K562 (cell line): ENCODE measurements at regions not wholly inside any gene's neighbourhood (a gene's known extent, or its start where the extent isn't known, plus 50 kb on each side); places are given as distances from the start of the nearest gene placed in this dataset.

Experiments
- ATAC-seq: fragments of 200-7000 bp; cut with Tn5 transposase; 3 replicates; pipeline ENCODE4 v1.9.1; 2020; ENCODE audit warnings: moderate library complexity
- BruUV-seq: library from RNA; stranded (reverse); fragments of 400-500 nt; replicated peaks from 2 replicates; lab custom pipeline; 2021; lab: Mats Ljungman, UMichigan
- CTCF ChIA-PET: fragments of 300-600 bp; formaldehyde crosslinking; extraction: SDS; loops from one replicate; lab custom pipeline; 2021; ENCODE audit warnings: low intra/inter-chr PET ratio; lab: Yijun Ruan, JAX
- POLR2A ChIA-PET: fragments of 300-600, 350-650 bp; sonication (Branson Sonifier 250); formaldehyde crosslinking; extraction: SDS; loops from one replicate; lab custom pipeline; 2021; ENCODE audit warnings: antibody characterized with exemption, inconsistent platforms; lab: Yijun Ruan, JAX
- DNase-seq, 4 experiments: peaks; one replicate each; pipeline versions ENCODE4 v3.0.0 to v3.0.0-alpha.2; 2011 to 2018; ENCODE audit warnings: low spot score in 3 of 4, mixed read lengths in 3 of 4; ENCODE audit errors: extremely low read depth in 1 of 4
- FAIRE-seq: peaks from 2 replicates; lab custom pipeline; 2011; peaks lifted over from hg19 to GRCh38; lab: Jason Lieb, UNC
- H2AFZ ChIP-seq: 2 replicates; pipeline ENCODE4 v1.6.0; 2011; ENCODE audit warnings: low read depth, low read length, control low read depth, inconsistent platforms
- H3K27ac ChIP-seq: fragments of 200-600 bp; 3 replicates; pipeline ENCODE4 v1.8.0; 2011; ENCODE audit warnings: low read depth, mild to moderate bottlenecking, control low read depth, inconsistent platforms, low read length, moderate library complexity, mixed read lengths; ENCODE audit errors: extremely low read depth
- H3K27me3 ChIP-seq, 2 experiments: fragments of 300-600 bp in 1 of 2; 2 replicates in 1 of 2; 3 replicates in 1 of 2; pipeline versions ENCODE4 v1.6.0 to v1.8.0; 2011; ENCODE audit warnings: inconsistent platforms in 2 of 2, low read length in 2 of 2, mild to moderate bottlenecking in 1 of 2, mixed read lengths in 1 of 2, moderate library complexity in 1 of 2; ENCODE audit not compliant: control insufficient read depth in 2 of 2, insufficient read depth in 2 of 2
- H3K36me3 ChIP-seq: fragments of 300-600 bp; 3 replicates; pipeline ENCODE4 v1.8.0; 2011; ENCODE audit warnings: mild to moderate bottlenecking, low read length, inconsistent platforms; ENCODE audit not compliant: control insufficient read depth, insufficient read depth
- H3K4me1 ChIP-seq, 2 experiments: fragments of 200-600 bp in 1 of 2; replicated peaks in 1 of 2; 2 replicates in 1 of 2; 3 replicates in 1 of 2; pipeline versions ENCODE4 v1.5.1 to v1.8.0; 2011; ENCODE audit warnings: inconsistent platforms in 2 of 2, low read length in 2 of 2, mild to moderate bottlenecking in 1 of 2, mixed read lengths in 1 of 2, moderate library complexity in 1 of 2; ENCODE audit not compliant: control insufficient read depth in 2 of 2, insufficient read depth in 2 of 2
- H3K4me2 ChIP-seq: 2 replicates; pipeline ENCODE4 v1.6.1; 2011; ENCODE audit warnings: low read length, control low read depth, inconsistent platforms, mixed read lengths; ENCODE audit not compliant: insufficient read depth
- H3K4me3 ChIP-seq: fragments of 200-600 bp; sonication (generic), shearing (Covaris generic); 2 replicates; pipeline ENCODE4 v1.5.1; 2016; ENCODE audit warnings: control low read depth, inconsistent platforms
- H3K79me2 ChIP-seq: fragments of 200-600 bp; 3 replicates; pipeline ENCODE4 v1.8.0; 2011; ENCODE audit warnings: low read length, inconsistent platforms; ENCODE audit not compliant: control insufficient read depth, insufficient read depth
- H3K9ac ChIP-seq, 2 experiments: 2 replicates each; pipeline versions ENCODE4 v1.6.0 to v1.6.1; 2011; ENCODE audit warnings: low read depth in 2 of 2, low read length in 2 of 2, control low read depth in 1 of 2, inconsistent platforms in 1 of 2, mild to moderate bottlenecking in 1 of 2, mixed read lengths in 1 of 2; ENCODE audit not compliant: insufficient read depth in 1 of 2
- H3K9me1 ChIP-seq: one replicate; pipeline ENCODE4 v1.6.0; 2011; ENCODE audit warnings: inconsistent platforms, mild to moderate bottlenecking, low read length, moderate library complexity; ENCODE audit not compliant: control insufficient read depth, insufficient read depth
- H3K9me3 ChIP-seq: replicated peaks from 2 replicates; pipeline ENCODE4 v1.5.1; 2011; ENCODE audit warnings: low read depth, low read length, inconsistent platforms; ENCODE audit not compliant: control insufficient read depth, insufficient read depth
- H4K20me1 ChIP-seq: replicated peaks from 2 replicates; pipeline ENCODE4 v1.6.1; 2011; ENCODE audit warnings: low read length, inconsistent platforms, mixed read lengths; ENCODE audit not compliant: control insufficient read depth, insufficient read depth
- ASH1L ChIP-seq: fragments of 450-650 bp; IDR thresholded peaks from 2 replicates; pipeline ENCODE4 v1.6.1; 2018; ENCODE audit warnings: borderline replicate concordance, mild to moderate bottlenecking, low read depth; ENCODE audit not compliant: partially characterized antibody
- BHLHE40 ChIP-seq: IDR thresholded peaks from 2 replicates; pipeline ENCODE4 v1.6.1; 2011; ENCODE audit warnings: low read length, improper control_type of control experiment
- BRD9 ChIP-seq: fragments of 450-650 bp; IDR thresholded peaks from 2 replicates; pipeline ENCODE4 v1.6.1; 2018; ENCODE audit warnings: low read depth; ENCODE audit not compliant: partially characterized antibody
- HINFP ChIP-seq: fragments of 450-650 bp; conservative IDR thresholded peaks from 2 replicates; pipeline ENCODE4 v1.6.1; 2016; ENCODE audit warnings: missing genetic modification characterization, low read depth, mild to moderate bottlenecking, control low read depth, missing compliant biosample characterization
- ID3 ChIP-seq, 2 experiments: fragments of 250-450 bp in 1 of 2; fragments of 450-650 bp in 1 of 2; sonication (Bioruptor Pico) in 1 of 2; IDR thresholded peaks; 2 replicates each; pipeline versions ENCODE4 v1.6.1 to v1.8.0; 2016 to 2021; ENCODE audit warnings: mild to moderate bottlenecking in 2 of 2, moderate library complexity in 2 of 2, missing compliant biosample characterization in 1 of 2, missing genetic modification characterization in 1 of 2
- NFIC ChIP-seq: fragments of 450-650 bp; IDR thresholded peaks from 2 replicates; pipeline ENCODE4 v1.6.1; 2017; ENCODE audit warnings: mild to moderate bottlenecking, inconsistent platforms
- SLC30A9 ChIP-seq: fragments of 250-450 bp; sonication (Bioruptor Pico); IDR thresholded peaks from 2 replicates; pipeline ENCODE4 v1.8.0; 2022; ENCODE audit warnings: mild to moderate bottlenecking, moderate library complexity
- TAF9B ChIP-seq: fragments of 450-650 bp; IDR thresholded peaks from 2 replicates; pipeline ENCODE4 v1.6.1; 2018; ENCODE audit warnings: mild to moderate bottlenecking; ENCODE audit not compliant: partially characterized antibody
- THRA ChIP-seq: fragments of 450-650 bp; IDR thresholded peaks from 2 replicates; pipeline ENCODE4 v1.6.1; 2017; ENCODE audit warnings: mild to moderate bottlenecking, moderate library complexity
- TOE1 ChIP-seq, 2 experiments: fragments of 450-650 bp in 1 of 2; sonication (generic) in 1 of 2; formaldehyde crosslinking in 1 of 2; IDR thresholded peaks; 2 replicates each; pipeline versions ENCODE4 v1.7.1 to v1.8.0; 2016 to 2022; ENCODE audit warnings: borderline replicate concordance in 2 of 2, mild to moderate bottlenecking in 2 of 2, antibody characterized with exemption in 1 of 2, inconsistent platforms in 1 of 2, low read depth in 1 of 2, missing genetic modification reagents in 1 of 2, moderate library complexity in 1 of 2
- U2AF2 ChIP-seq: fragments of 200-400 bp; formaldehyde crosslinking; optimal IDR thresholded peaks from 2 replicates; pipeline ENCODE3; 2017; ENCODE audit warnings: low read depth, mild to moderate bottlenecking, low read length
- ZNF174 ChIP-seq: fragments of 250-450 bp; sonication (Bioruptor Pico); IDR thresholded peaks from 2 replicates; pipeline ENCODE4 v1.4.0; 2020; ENCODE audit warnings: mild to moderate bottlenecking
- ZNF668 ChIP-seq: fragments of 250-450 bp; sonication (Bioruptor Pico); IDR thresholded peaks from 2 replicates; pipeline ENCODE4 v1.8.0; 2022; ENCODE audit warnings: mild to moderate bottlenecking, inconsistent platforms
- ZNF77 ChIP-seq: fragments of 250-450 bp; sonication (Bioruptor Pico); IDR thresholded peaks from 2 replicates; pipeline ENCODE4 v1.5.0; 2020
- WGBS: fragments of 100-300 bp; shearing (Covaris generic); methylation state at CpG from one replicate; pipeline ENCODE4 v1.1.6; 2016; ENCODE audit warnings: low coverage, mixed read lengths; ENCODE audit not compliant: insufficient coverage; ENCODE audit errors: missing lambda C conversion rate; 5-methylcytosine and 5-hydroxymethylcytosine counted together
- in situ Hi-C: fragments of 300-500 bp; cut with MboI; formaldehyde crosslinking; loops from 4 replicates; pipeline ENCODE4 v1.15.0; 2018; ENCODE audit warnings: inconsistent platforms, mixed read lengths
- intact Hi-C: fragments of 100-400 bp; cut with micrococcal nuclease; formaldehyde crosslinking; loops from 2 replicates; pipeline ENCODE4 v1.14.2; 2022

GRCh38 chr5:44907396-44907795 is 98.6 kb downstream of the MRPS30 start:
- Histone ChIP-seq H3K9me3 (no peaks in the 10 kb centered on the region), H3K4me2 (no peak overlapping the region), H3K27me3 (no peaks in the 10 kb centered on the region), H3K79me2 (no peaks in the 10 kb centered on the region), H3K9ac (no peak overlapping the region), H3K27ac (no peak overlapping the region), H2AFZ (no peak overlapping the region), H4K20me1 (no peaks in the 10 kb centered on the region), H3K9me1 (no peaks in the 10 kb centered on the region), H3K4me1 (no peaks in the 10 kb centered on the region), H3K36me3 (no peaks in the 10 kb centered on the region), H3K4me3 (no peak overlapping the region)
- intact Hi-C loops: no loop called here
- ChIA-PET CTCF (no interaction called here), POLR2A (no interaction called here)
- BruUV-seq: no TSS peak
- 0% methylated on average over 5 of the region's 5 CpGs for WGBS
- ATAC-seq (no peak), DNase-seq (no peak), FAIRE-seq (no peak)
- in situ Hi-C loops: no loop called here
- no peak for TF ChIP-seq U2AF2
- no peak for TF ChIP-seq SLC30A9
- no peak for TF ChIP-seq ZNF174 (CRISPR knock-in tag)
- no peak for TF ChIP-seq TOE1 (IDR thresholded peaks at IDR 0.05; ENCODE audit: borderline replicate concordance)
- no peak for TF ChIP-seq TOE1 (CRISPR knock-in tag; IDR thresholded peaks at IDR 0.05; ENCODE audit: borderline replicate concordance, low read depth)
- no peak for TF ChIP-seq ASH1L
- no peak for TF ChIP-seq ID3 (CRISPR knock-in tag; IDR thresholded peaks at IDR 0.05)
- no peak for TF ChIP-seq ID3 (tag; IDR thresholded peaks at IDR 0.05)
- TF ChIP-seq NFIC: no peak
- no peak for TF ChIP-seq ZNF668 (CRISPR knock-in tag)
- TF ChIP-seq HINFP (tag): no peak
- no peak for TF ChIP-seq BHLHE40
- no peak for TF ChIP-seq BRD9
- TF ChIP-seq TAF9B: no peak
- TF ChIP-seq THRA: no peak
- TF ChIP-seq ZNF77 (CRISPR knock-in tag): no peak
